Activated CD8-positive, alpha-beta memory T cell treated with anti-CD3 and anti-CD28 coated beads for 36 hours (primary cell): ENCODE measurements at regions not wholly inside any gene's neighbourhood (a gene's known extent, or its start where the extent isn't known, plus 50 kb on each side); places are given as distances from the start of the nearest gene placed in this dataset.
"Not testable (repeated sequence)": the region's sequence is repeated elsewhere in the genome, so short reads cannot be mapped to it uniquely, and the experiment has no call there.

Source experiments
- CTCF ChIA-PET: fragments of 350-600 bp; sonication (Branson Sonifier 250); formaldehyde crosslinking; loops from one replicate; lab custom pipeline; 2021; ENCODE audit warnings: antibody characterized with exemption; lab: Charles Lee
- POLR2A ChIA-PET: fragments of 350-600 bp; sonication (Branson Sonifier 250); formaldehyde crosslinking; loops from one replicate; lab custom pipeline; 2021; ENCODE audit warnings: antibody characterized with exemption; lab: Charles Lee

GRCh38 chr11:90737444-90738050 lies 514.7 kb upstream of the CHORDC1 start:
- ChIA-PET CTCF (no interaction called here), POLR2A (no interaction called here)

- CTCF ChIA-PET = no interaction called here
- POLR2A ChIA-PET = no interaction called here
Observed at GRCh38 chr11:90732486-90732885, 509.6 kb upstream of the CHORDC1 start.

GRCh38 chr11:90723475-90723874 lies 500.6 kb upstream of the CHORDC1 start:
- CTCF ChIA-PET = no interaction called here

GRCh38 chr11:90722552-90723190 lies 499.8 kb upstream of the CHORDC1 start:
- POLR2A ChIA-PET = no interaction called here
- CTCF ChIA-PET = no interaction called here

More at GRCh38 chr11:90723475-90723874, 500.6 kb upstream of the CHORDC1 start:
- POLR2A ChIA-PET = no interaction called here

GRCh38 chr11:90717522-90717921 lies 494.7 kb upstream of the CHORDC1 start:
- POLR2A ChIA-PET = no interaction called here
- CTCF ChIA-PET = no interaction called here

- ChIA-PET POLR2A (no interaction called here), CTCF (no interaction called here)
Observed at GRCh38 chr11:90705661-90706060, 482.8 kb upstream of the CHORDC1 start.

- CTCF ChIA-PET = no interaction called here
Observed at GRCh38 chr11:90704510-90704909, 481.7 kb upstream of the CHORDC1 start.

GRCh38 chr11:90701716-90702115 lies 478.9 kb upstream of the CHORDC1 start:
- ChIA-PET CTCF (no interaction called here), POLR2A (no interaction called here)

More at GRCh38 chr11:90704510-90704909, 481.7 kb upstream of the CHORDC1 start:
- POLR2A ChIA-PET = no interaction called here

- POLR2A ChIA-PET = no interaction called here
- CTCF ChIA-PET = no interaction called here
Observed at GRCh38 chr11:90700789-90701439, 478.1 kb upstream of the CHORDC1 start.

GRCh38 chr11:90699791-90700400 lies 477.0 kb upstream of the CHORDC1 start:
- CTCF ChIA-PET = no interaction called here
- POLR2A ChIA-PET = no interaction called here

- POLR2A ChIA-PET = no interaction called here
- CTCF ChIA-PET = no interaction called here
Observed at GRCh38 chr11:90698238-90698637, 475.4 kb upstream of the CHORDC1 start.

GRCh38 chr11:90675496-90675895 lies 452.6 kb upstream of the CHORDC1 start:
- CTCF ChIA-PET, POLR2A ChIA-PET: not testable (repeated sequence)

GRCh38 chr11:90669094-90669493 lies 446.2 kb upstream of the CHORDC1 start:
- CTCF ChIA-PET = no interaction called here

GRCh38 chr11:90668502-90668901 lies 445.7 kb upstream of the CHORDC1 start:
- CTCF ChIA-PET = no interaction called here
- POLR2A ChIA-PET = no interaction called here

More at GRCh38 chr11:90669094-90669493, 446.2 kb upstream of the CHORDC1 start:
- POLR2A ChIA-PET = no interaction called here

- POLR2A ChIA-PET = no interaction called here
- CTCF ChIA-PET = no interaction called here
Observed at GRCh38 chr11:90661233-90661632, 438.4 kb upstream of the CHORDC1 start.

GRCh38 chr11:90656171-90656570 lies 433.3 kb upstream of the CHORDC1 start:
- CTCF ChIA-PET = no interaction called here
- POLR2A ChIA-PET = no interaction called here

GRCh38 chr11:90650153-90650552 lies 427.3 kb upstream of the CHORDC1 start:
- ChIA-PET CTCF (no interaction called here), POLR2A (no interaction called here)

GRCh38 chr11:90646706-90647105 lies 423.9 kb upstream of the CHORDC1 start:
- POLR2A ChIA-PET = no interaction called here
- CTCF ChIA-PET = no interaction called here

- POLR2A ChIA-PET = no interaction called here
- CTCF ChIA-PET = no interaction called here
Observed at GRCh38 chr11:90646266-90646665, 423.4 kb upstream of the CHORDC1 start.

- ChIA-PET POLR2A (no interaction called here), CTCF (no interaction called here)
Observed at GRCh38 chr11:90639461-90639993, 416.7 kb upstream of the CHORDC1 start.
